ENCODE measurements at regions not wholly inside any gene's neighbourhood (a gene's known extent, or its start where the extent isn't known, plus 50 kb on each side); places are given as distances from the start of the nearest gene placed in this dataset.

GRCh38 chr11:32221476-32222032, 130.7 kb downstream of the RCN1 start:
- no peak overlapping the region for H3K4me3 Mint-ChIP-seq
- no peaks in the 10 kb centered on the region for H3K36me3 Mint-ChIP-seq (ENCODE audit: low read depth)
- no peaks in the 10 kb centered on the region for H3K9me3 Mint-ChIP-seq
- ChIA-PET POLR2A (interaction anchor here (0.6 kb wide), 1 partner anchor 10 kb away, joined by 3 read pairs; no protein-coding TSS in a partner anchor), CTCF (no interaction called here)
- no peaks in the 10 kb centered on the region for H3K4me1 Mint-ChIP-seq
- no peak for DNase-seq
- H3K27ac Mint-ChIP-seq = no peak overlapping the region
- no peaks in the 10 kb centered on the region for H3K27me3 Mint-ChIP-seq

GRCh38 chr11:32224580-32224979, 133.7 kb downstream of the RCN1 start:
- no peaks in the 10 kb centered on the region for H3K27me3 Mint-ChIP-seq
- no peaks in the 10 kb centered on the region for H3K4me1 Mint-ChIP-seq
- no peaks in the 10 kb centered on the region for H3K9me3 Mint-ChIP-seq
- no peaks in the 10 kb centered on the region for H3K36me3 Mint-ChIP-seq (ENCODE audit: low read depth)
- CTCF ChIA-PET = no interaction called here
- no peak for DNase-seq
- POLR2A ChIA-PET = no interaction called here
- no peak overlapping the region for H3K27ac Mint-ChIP-seq
- H3K4me3 Mint-ChIP-seq = no peak overlapping the region

GRCh38 chr11:32225571-32226285, 134.9 kb downstream of the RCN1 start:
- Mint-ChIP-seq H3K27ac (no peak overlapping the region), H3K4me1 (no peaks in the 10 kb centered on the region), H3K9me3 (no peaks in the 10 kb centered on the region), H3K36me3 (ENCODE audit: low read depth) (no peaks in the 10 kb centered on the region), H3K27me3 (no peaks in the 10 kb centered on the region), H3K4me3 (no peak overlapping the region)
- no peak for DNase-seq
- CTCF ChIA-PET = no interaction called here
- POLR2A ChIA-PET = no interaction called here

- CTCF ChIA-PET = no interaction called here
Measured at GRCh38 chr11:32226480-32226879, 135.6 kb downstream of the RCN1 start.

GRCh38 chr11:32229576-32230240, 138.8 kb downstream of the RCN1 start:
- no peaks in the 10 kb centered on the region for H3K4me1 Mint-ChIP-seq
- ChIA-PET POLR2A (no interaction called here), CTCF (interaction anchor here (1.3 kb wide), 1 partner anchor 54 kb away, joined by 3 read pairs; no protein-coding TSS in a partner anchor)
- no peak overlapping the region for H3K27ac Mint-ChIP-seq
- no peaks in the 10 kb centered on the region for H3K9me3 Mint-ChIP-seq
- DNase-seq = no peak
- no peak overlapping the region for H3K4me3 Mint-ChIP-seq
- H3K27me3 Mint-ChIP-seq = peaks cover 7% of the 10 kb centered on the region
- no peaks in the 10 kb centered on the region for H3K36me3 Mint-ChIP-seq (ENCODE audit: low read depth)

More at GRCh38 chr11:32226480-32226879, 135.6 kb downstream of the RCN1 start:
- Mint-ChIP-seq H3K4me3 (no peak overlapping the region), H3K9me3 (no peaks in the 10 kb centered on the region), H3K36me3 (ENCODE audit: low read depth) (no peaks in the 10 kb centered on the region), H3K4me1 (no peaks in the 10 kb centered on the region), H3K27me3 (no peaks in the 10 kb centered on the region), H3K27ac (no peak overlapping the region)
- no peak for DNase-seq
- POLR2A ChIA-PET = no interaction called here

- peaks cover 14% of the 10 kb centered on the region for H3K27me3 Mint-ChIP-seq
- H3K4me1 Mint-ChIP-seq = no peaks in the 10 kb centered on the region
- ChIA-PET POLR2A (no interaction called here), CTCF (interaction anchor here (0.6 to 1.7 kb wide), 7 partner anchors 12 to 264 kb away, joined by 3 to 4 read pairs (median 3); no protein-coding TSS in a partner anchor)
- H3K4me3 Mint-ChIP-seq = no peak overlapping the region
- H3K27ac Mint-ChIP-seq = no peak overlapping the region
- DNase-seq = no peak
- H3K36me3 Mint-ChIP-seq (ENCODE audit: low read depth) = no peaks in the 10 kb centered on the region
- H3K9me3 Mint-ChIP-seq = no peaks in the 10 kb centered on the region
Measured at GRCh38 chr11:32231909-32232493, 141.1 kb downstream of the RCN1 start.

- Mint-ChIP-seq H3K27ac (no peak overlapping the region), H3K4me3 (no peak overlapping the region), H3K9me3 (no peaks in the 10 kb centered on the region), H3K4me1 (no peaks in the 10 kb centered on the region), H3K27me3 (peaks cover 18% of the 10 kb centered on the region), H3K36me3 (ENCODE audit: low read depth) (no peaks in the 10 kb centered on the region)
- CTCF ChIA-PET = interaction anchor here (0.6 to 1.7 kb wide), 7 partner anchors 13 to 263 kb away, joined by 3 to 4 read pairs (median 3); no protein-coding TSS in a partner anchor
- DNase-seq = no peak
- POLR2A ChIA-PET = no interaction called here
Measured at GRCh38 chr11:32232516-32232915, 141.6 kb downstream of the RCN1 start.

GRCh38 chr11:32233276-32233675, 142.4 kb downstream of the RCN1 start:
- no peaks in the 10 kb centered on the region for H3K9me3 Mint-ChIP-seq
- CTCF ChIA-PET = no interaction called here
- no peaks in the 10 kb centered on the region for H3K36me3 Mint-ChIP-seq (ENCODE audit: low read depth)
- POLR2A ChIA-PET = no interaction called here
- no peaks in the 10 kb centered on the region for H3K4me1 Mint-ChIP-seq
- H3K27me3 Mint-ChIP-seq = peaks cover 21% of the 10 kb centered on the region
- no peak for DNase-seq
- H3K27ac Mint-ChIP-seq = no peak overlapping the region
- no peak overlapping the region for H3K4me3 Mint-ChIP-seq

GRCh38 chr11:32233928-32234327, 143.1 kb downstream of the RCN1 start:
- no peak for DNase-seq
- Mint-ChIP-seq H3K27me3 (peaks cover 24% of the 10 kb centered on the region), H3K27ac (no peak overlapping the region)

GRCh38 chr11:32244453-32244852, 153.6 kb downstream of the RCN1 start:
- H3K9me3 Mint-ChIP-seq = no peaks in the 10 kb centered on the region
- H3K27me3 Mint-ChIP-seq = peaks cover 7% of the 10 kb centered on the region
- CTCF ChIA-PET = no interaction called here
- H3K4me1 Mint-ChIP-seq = no peaks in the 10 kb centered on the region
- no peak overlapping the region for H3K27ac Mint-ChIP-seq
- DNase-seq = no peak
- H3K36me3 Mint-ChIP-seq (ENCODE audit: low read depth) = no peaks in the 10 kb centered on the region
- POLR2A ChIA-PET = no interaction called here
- H3K4me3 Mint-ChIP-seq = no peak overlapping the region

More at GRCh38 chr11:32233928-32234327, 143.1 kb downstream of the RCN1 start:
- Mint-ChIP-seq H3K36me3 (ENCODE audit: low read depth) (no peaks in the 10 kb centered on the region), H3K9me3 (no peaks in the 10 kb centered on the region), H3K4me3 (no peak overlapping the region), H3K4me1 (no peaks in the 10 kb centered on the region)
- POLR2A ChIA-PET = no interaction called here
- CTCF ChIA-PET = no interaction called here

- no peaks in the 10 kb centered on the region for H3K27me3 Mint-ChIP-seq
- no peaks in the 10 kb centered on the region for H3K36me3 Mint-ChIP-seq (ENCODE audit: low read depth)
- no peaks in the 10 kb centered on the region for H3K4me1 Mint-ChIP-seq
- no peaks in the 10 kb centered on the region for H3K9me3 Mint-ChIP-seq
- CTCF ChIA-PET = interaction anchor here (0.6 to 1.0 kb wide), 2 partner anchors 22 to 178 kb away, joined by 3 to 4 read pairs; no protein-coding TSS in a partner anchor
- H3K27ac Mint-ChIP-seq = no peak overlapping the region
- POLR2A ChIA-PET = no interaction called here
- H3K4me3 Mint-ChIP-seq = no peak overlapping the region
- DNase-seq = no peak
Measured at GRCh38 chr11:32253706-32254105, 162.8 kb downstream of the RCN1 start.

GRCh38 chr11:32255841-32256240, 165.0 kb downstream of the RCN1 start:
- Mint-ChIP-seq H3K4me1 (no peaks in the 10 kb centered on the region), H3K4me3 (no peak overlapping the region), H3K27me3 (peaks cover 2% of the 10 kb centered on the region), H3K9me3 (no peaks in the 10 kb centered on the region), H3K36me3 (ENCODE audit: low read depth) (no peaks in the 10 kb centered on the region), H3K27ac (no peak overlapping the region)
- POLR2A ChIA-PET = no interaction called here
- CTCF ChIA-PET = no interaction called here
- DNase-seq = no peak

GRCh38 chr11:32256466-32256865, 165.6 kb downstream of the RCN1 start:
- Mint-ChIP-seq H3K36me3 (ENCODE audit: low read depth) (no peaks in the 10 kb centered on the region), H3K9me3 (no peaks in the 10 kb centered on the region), H3K27me3 (peaks cover 2% of the 10 kb centered on the region), H3K4me1 (no peaks in the 10 kb centered on the region), H3K4me3 (no peak overlapping the region), H3K27ac (no peak overlapping the region)
- DNase-seq = no peak
- POLR2A ChIA-PET = no interaction called here
- CTCF ChIA-PET = no interaction called here

Data from activated CD4-positive, alpha-beta memory T cell treated with anti-CD3 and anti-CD28 coated beads, Interleukin-2, amount 10 ng/mL, durations not matched to agents 7 days and 5 days (primary cell).